ENCODE measurements at regions not wholly inside any gene's neighbourhood (a gene's known extent, or its start where the extent isn't known, plus 50 kb on each side); places are given as distances from the start of the nearest gene placed in this dataset.

- DNase-seq (ENCODE audit: low read depth, low spot score), result no peak
Observed at GRCh38 chr10:47230957-47231356, 69.0 kb upstream of the GDF10 start.

- DNase-seq (ENCODE audit: low read depth, low spot score), result no peak
Observed at GRCh38 chr10:47231414-47231813, 68.6 kb upstream of the GDF10 start.

DNA sequence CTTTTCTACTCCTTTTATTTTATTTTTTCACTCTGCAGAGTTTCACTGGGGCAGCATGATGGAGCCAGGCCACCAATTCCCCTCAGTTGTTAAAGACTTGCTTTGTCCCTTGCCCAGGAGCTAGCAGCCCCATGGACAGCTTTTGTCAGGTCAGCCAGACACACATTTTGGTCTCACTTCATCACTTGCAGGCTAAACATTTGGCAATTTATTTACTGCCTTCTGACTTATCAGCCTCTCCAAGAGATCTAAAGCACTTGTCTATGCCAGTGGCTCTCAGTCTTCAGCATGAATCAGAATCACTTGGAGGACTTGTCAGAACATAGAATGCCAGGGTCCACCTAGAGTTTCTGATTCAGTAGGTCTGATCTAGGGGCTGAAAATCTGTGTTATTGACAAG lies 66.4 kb upstream of the GDF10 start:
- DNase-seq (ENCODE audit: low read depth, low spot score), result no peak

- DNase-seq (ENCODE audit: low read depth, low spot score), result no peak
Observed at GRCh38 chr10:47235484-47235883, 64.5 kb upstream of the GDF10 start.

GRCh38 chr10:47237316-47238260 lies 62.4 kb upstream of the GDF10 start:
- no peak for DNase-seq (ENCODE audit: low read depth, low spot score)

DNA sequence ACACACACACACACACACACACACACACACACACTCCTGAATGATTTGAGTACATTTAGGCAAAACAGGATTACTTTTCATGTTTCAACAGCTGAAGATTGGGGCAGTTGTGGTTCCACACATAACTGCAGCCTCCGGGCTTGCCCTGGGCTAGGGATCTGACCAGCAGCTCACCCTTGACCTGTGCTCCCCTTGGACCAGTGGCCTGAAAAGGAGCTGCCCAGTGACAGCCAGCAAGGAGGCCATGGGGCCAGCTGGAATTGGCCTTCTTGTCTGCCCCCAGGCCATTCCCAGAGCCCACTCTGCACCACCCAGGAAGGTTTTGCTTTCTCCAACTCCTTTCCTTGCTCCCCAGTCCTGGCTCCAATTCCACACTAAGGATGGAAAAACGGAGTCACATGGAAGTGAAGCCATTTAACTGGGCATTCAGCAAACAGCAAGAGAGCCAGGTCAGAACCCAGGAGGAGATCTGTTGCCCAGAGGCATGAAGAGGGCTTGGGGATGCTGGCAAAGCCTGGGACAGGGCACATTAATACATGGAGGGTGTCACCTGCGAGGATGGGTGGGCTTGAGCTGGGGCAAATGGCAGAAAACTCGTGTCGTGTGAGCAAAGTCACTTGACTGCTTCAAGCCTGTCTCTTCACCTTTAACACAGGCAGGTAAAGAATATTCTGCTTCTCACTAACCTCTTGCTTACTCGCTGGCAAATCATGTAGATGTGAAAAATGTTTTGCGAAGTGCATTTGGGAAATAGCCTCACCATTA lies 61.5 kb upstream of the GDF10 start:
- DNase-seq (ENCODE audit: low read depth, low spot score), result no peak

GRCh38 chr10:47239211-47239610 lies 60.8 kb upstream of the GDF10 start:
- no peak for DNase-seq (ENCODE audit: low read depth, low spot score)

- DNase-seq (ENCODE audit: low read depth, low spot score), result no peak
Observed at GRCh38 chr10:47240173-47240572, 59.8 kb upstream of the GDF10 start.

DNA sequence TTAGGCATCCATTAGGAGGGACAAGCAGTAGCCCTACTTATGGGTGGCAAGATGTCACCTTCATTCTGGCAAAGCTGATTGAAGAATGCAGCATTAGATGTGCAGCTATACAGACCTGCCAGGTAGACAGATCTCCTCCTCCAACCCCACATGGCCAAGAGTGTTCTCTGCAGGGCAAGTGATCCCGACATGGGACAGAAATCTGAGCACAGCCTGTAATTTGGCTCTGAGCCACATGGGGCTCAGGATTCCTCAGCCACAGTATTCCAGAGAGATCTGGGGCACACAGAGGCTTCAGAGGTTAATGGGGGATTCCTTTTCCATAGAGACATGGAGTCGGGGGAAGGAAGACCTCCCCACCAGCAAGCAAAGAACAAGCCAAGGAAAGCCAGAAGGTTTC lies 58.7 kb upstream of the GDF10 start:
- DNase-seq (ENCODE audit: low read depth, low spot score), result no peak

- no peak for DNase-seq (ENCODE audit: low read depth, low spot score)
Observed at GRCh38 chr10:47241946-47242867, 57.8 kb upstream of the GDF10 start.

- DNase-seq (ENCODE audit: low read depth, low spot score), result no peak
Observed at GRCh38 chr10:47243356-47243755, 56.6 kb upstream of the GDF10 start.

DNA sequence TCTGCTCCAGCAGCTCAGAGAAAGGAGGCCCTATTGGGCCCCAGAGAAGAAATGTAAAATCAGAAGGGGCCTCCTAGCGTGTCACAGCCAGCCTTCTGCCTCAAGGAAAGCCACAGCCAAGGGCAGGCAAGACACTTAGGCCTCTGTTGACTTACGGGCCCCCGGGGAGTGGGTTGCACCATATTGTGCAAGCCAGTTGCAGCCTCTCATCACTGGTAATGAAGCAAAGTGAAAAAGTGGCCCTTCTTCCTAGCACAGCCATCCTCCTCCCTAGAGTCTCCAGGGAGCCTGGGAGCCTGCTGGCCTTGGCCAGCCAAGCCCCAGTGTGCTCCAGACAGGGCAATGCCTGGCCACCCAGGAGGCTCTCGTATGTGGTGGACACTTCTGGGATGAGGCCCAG lies 56.2 kb upstream of the GDF10 start:
- DNase-seq (ENCODE audit: low read depth, low spot score), result no peak

DNA sequence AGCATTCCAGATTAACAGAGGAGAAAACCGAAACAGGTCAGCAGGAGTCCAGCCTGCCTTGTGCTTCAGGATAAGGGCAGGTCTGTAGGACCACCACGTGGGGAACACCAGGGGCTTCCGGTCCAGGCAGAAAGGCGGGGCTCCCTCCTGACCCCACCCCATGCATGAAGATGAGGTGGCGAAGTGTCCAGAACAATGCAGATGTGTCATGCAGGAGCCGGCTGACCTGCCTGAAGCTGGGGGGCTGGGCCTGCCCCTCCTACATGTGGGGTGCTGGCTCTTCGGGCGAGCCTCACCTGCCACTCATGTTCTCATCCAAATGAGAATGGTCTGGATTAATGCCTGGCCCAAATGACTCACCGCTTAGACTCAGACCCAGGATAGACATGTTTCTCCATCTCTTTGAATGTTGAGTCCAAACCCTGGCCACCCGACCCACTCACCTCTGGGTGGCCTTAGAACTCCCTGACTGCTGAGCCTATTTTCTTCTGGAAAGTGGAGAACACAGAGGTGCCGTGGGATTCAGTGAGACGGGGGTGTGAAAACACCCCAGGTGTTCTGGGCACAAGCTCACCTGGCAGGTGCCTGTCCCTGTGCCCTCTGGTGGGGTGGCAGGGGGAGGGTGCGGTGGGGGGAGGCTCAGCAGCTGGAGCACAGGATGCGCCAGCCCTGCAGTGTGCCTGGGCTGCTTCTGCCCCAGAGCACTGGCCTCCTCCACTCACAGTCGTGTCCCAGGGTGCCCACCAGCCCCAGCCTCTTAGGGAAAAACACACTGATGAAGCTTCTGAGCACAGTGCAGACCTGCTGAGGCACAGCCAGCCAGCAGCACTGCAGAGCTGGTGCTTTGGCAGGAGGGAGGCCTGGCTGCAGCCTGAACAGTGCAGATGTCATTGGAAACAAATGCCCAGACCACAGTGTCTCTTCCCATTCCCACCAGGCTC lies 55.2 kb upstream of the GDF10 start:
- DNase-seq (ENCODE audit: low read depth, low spot score), result no peak

GRCh38 chr10:47245731-47246350 lies 54.2 kb upstream of the GDF10 start:
- no peak for DNase-seq (ENCODE audit: low read depth, low spot score)

GRCh38 chr10:47246406-47247147 lies 53.4 kb upstream of the GDF10 start:
- no peak for DNase-seq (ENCODE audit: low read depth, low spot score)

DNA sequence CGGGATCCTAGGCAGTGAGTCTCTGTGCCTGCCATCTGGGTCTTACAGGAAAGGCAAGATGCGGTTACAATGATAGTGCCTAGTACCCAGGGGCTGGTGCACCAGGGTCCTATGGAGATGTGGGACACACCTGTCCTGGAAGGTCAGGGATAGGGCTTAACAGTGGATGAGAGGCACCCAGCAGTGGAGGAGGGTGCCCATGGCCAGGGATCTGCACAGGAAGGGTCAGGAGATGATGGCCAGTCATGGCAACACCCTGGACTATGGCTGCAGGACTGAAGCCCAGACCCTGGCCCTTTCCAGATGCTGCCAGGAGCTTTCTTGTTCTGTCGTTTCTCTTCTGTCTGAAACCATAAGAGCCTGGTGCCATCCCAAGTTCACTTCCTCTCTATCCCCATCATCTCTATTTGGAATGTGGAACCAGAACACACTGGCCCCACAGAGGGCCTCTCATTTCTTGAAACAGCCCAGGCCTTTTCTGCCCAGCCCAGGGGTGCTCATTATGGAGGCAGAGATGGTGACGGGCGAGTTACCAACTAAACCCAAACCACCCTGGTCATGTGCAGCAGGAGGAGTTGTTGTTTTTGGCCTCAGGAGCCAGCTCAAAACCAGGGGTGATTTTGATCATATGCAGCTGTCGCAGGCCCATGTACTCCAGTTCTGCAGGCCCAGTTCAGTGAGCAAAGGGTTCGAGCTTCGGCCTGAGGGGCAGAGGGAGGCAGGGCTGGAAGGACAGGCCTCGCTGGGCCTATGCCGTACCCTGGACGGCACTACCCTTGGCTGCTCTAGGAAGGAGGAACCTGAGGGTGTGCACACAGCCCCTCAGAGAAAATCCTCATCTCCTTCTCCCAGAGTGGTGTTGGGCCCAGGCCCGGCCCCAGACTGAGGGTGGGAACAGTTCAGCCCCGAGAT lies 52.6 kb upstream of the GDF10 start:
- no peak for DNase-seq (ENCODE audit: low read depth, low spot score)

GRCh38 chr10:47248386-47249090 lies 51.5 kb upstream of the GDF10 start:
- no peak for DNase-seq (ENCODE audit: low read depth, low spot score)

DNA sequence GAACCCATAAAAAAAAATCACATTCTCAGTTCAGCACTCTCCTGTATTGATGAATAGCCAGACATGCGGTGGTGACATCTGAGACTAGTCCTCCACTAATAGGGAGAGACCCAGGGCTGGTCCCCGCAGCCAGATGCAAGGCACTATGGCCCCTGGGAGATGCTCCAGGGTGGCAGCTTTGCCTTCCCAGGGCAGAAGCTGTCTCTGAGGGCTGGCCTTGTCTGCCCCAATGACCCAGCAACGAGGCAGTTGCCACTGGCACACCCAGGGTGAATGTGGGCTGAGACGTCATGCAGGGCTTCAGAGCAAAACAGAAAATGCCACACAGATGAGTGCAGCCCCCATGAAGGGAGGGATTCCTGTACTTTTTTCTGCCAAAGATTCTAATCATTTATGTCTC lies 50.1 kb upstream of the GDF10 start:
- no peak for DNase-seq (ENCODE audit: low read depth, low spot score)
